Osteocyte (in vitro differentiated cells): ENCODE measurements at regions not wholly inside any gene's neighbourhood (a gene's known extent, or its start where the extent isn't known, plus 50 kb on each side); places are given as distances from the start of the nearest gene placed in this dataset.

Source experiments
- DNase-seq: peaks from one replicate; pipeline ENCODE4 v3.0.0; 2021; ENCODE audit warnings: mixed read lengths; ENCODE audit not compliant: unreplicated experiment; ENCODE audit errors: extremely low spot score
- H3K27ac Mint-ChIP-seq: one replicate; pipeline ENCODE4 v1.8.0; 2021; ENCODE audit warnings: mild to moderate bottlenecking, mixed read lengths; ENCODE audit not compliant: unreplicated experiment
- H3K27me3 Mint-ChIP-seq: one replicate; pipeline ENCODE4 v1.8.0; 2021; ENCODE audit warnings: mixed read lengths; ENCODE audit not compliant: unreplicated experiment
- H3K36me3 Mint-ChIP-seq: one replicate; pipeline ENCODE4 v1.8.0; 2021; ENCODE audit warnings: mixed read lengths; ENCODE audit not compliant: unreplicated experiment
- H3K4me1 Mint-ChIP-seq: one replicate; pipeline ENCODE4 v1.8.0; 2021; ENCODE audit warnings: mixed read lengths; ENCODE audit not compliant: unreplicated experiment
- H3K4me3 Mint-ChIP-seq: one replicate; pipeline ENCODE4 v1.8.0; 2021; ENCODE audit warnings: mild to moderate bottlenecking, moderate library complexity, mixed read lengths; ENCODE audit not compliant: unreplicated experiment
- H3K9me3 Mint-ChIP-seq: one replicate; pipeline ENCODE4 v1.8.0; 2021; ENCODE audit warnings: mixed read lengths; ENCODE audit not compliant: unreplicated experiment
- TF ChIP-seq, protein P1 (sequence below): fragments of 200-600 bp; sonication (generic); IDR thresholded peaks from 2 replicates; pipeline ENCODE4 v1.5.0; 2021; ENCODE audit warnings: antibody characterized with exemption, mild to moderate bottlenecking, moderate library complexity

DNA sequence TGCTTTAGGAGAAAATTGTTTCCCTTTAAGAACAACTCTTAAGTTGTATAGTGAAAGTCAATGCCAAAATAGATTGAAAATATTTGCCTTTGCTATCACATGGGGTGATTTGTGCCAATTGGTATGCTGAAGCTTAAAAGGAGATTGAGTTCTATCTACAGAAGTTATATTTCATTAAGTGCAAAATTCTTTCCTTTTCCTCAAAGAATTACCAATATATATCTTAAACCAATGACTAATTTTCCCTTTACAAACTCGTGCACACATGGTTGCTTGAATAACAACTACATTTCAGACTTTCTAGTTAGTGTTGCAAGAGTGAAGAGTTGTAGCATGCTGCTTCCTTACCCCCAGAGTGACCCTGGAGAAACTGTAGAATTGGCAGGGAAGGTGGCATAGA is 990.0 kb upstream of the PABPC4L start:
- H3K36me3 Mint-ChIP-seq = peaks cover 4% of the 10 kb centered on the region
- peaks cover 32% of the 10 kb centered on the region for H3K4me1 Mint-ChIP-seq
- H3K27ac Mint-ChIP-seq = no peak overlapping the region
- DNase-seq = no peak
- H3K9me3 Mint-ChIP-seq = peaks cover 5% of the 10 kb centered on the region
- H3K27me3 Mint-ChIP-seq = no peaks in the 10 kb centered on the region
- TF ChIP-seq, protein P1, sequence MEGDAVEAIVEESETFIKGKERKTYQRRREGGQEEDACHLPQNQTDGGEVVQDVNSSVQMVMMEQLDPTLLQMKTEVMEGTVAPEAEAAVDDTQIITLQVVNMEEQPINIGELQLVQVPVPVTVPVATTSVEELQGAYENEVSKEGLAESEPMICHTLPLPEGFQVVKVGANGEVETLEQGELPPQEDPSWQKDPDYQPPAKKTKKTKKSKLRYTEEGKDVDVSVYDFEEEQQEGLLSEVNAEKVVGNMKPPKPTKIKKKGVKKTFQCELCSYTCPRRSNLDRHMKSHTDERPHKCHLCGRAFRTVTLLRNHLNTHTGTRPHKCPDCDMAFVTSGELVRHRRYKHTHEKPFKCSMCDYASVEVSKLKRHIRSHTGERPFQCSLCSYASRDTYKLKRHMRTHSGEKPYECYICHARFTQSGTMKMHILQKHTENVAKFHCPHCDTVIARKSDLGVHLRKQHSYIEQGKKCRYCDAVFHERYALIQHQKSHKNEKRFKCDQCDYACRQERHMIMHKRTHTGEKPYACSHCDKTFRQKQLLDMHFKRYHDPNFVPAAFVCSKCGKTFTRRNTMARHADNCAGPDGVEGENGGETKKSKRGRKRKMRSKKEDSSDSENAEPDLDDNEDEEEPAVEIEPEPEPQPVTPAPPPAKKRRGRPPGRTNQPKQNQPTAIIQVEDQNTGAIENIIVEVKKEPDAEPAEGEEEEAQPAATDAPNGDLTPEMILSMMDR = no peak
- H3K4me3 Mint-ChIP-seq = no peak overlapping the region

DNA sequence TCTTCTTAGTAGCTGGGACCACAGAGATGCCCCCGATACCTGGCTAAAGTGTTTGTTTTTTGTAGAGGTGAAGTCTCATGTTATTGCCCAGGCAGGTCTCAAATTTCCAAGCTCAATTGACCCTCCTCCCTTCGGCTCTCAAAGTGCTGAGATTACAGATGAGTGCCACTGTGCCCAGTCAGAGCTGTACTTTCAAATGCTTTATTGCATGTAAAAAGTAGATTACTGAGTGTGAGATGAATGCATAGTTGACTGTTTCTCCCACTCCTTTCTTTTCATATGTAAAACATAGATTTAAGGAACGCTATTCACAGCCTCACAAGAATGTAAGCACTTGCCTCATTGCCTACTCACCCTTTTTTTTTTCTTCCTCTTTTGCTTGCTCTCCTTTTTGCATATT is 984.4 kb upstream of the PABPC4L start:
- Mint-ChIP-seq H3K36me3 (peaks cover 4% of the 10 kb centered on the region), H3K27me3 (no peaks in the 10 kb centered on the region), H3K9me3 (peaks cover 6% of the 10 kb centered on the region), H3K4me3 (no peak overlapping the region), H3K27ac (no peak overlapping the region), H3K4me1 (no peaks in the 10 kb centered on the region)
- DNase-seq = no peak
- TF ChIP-seq, protein P1 = no peak

DNA sequence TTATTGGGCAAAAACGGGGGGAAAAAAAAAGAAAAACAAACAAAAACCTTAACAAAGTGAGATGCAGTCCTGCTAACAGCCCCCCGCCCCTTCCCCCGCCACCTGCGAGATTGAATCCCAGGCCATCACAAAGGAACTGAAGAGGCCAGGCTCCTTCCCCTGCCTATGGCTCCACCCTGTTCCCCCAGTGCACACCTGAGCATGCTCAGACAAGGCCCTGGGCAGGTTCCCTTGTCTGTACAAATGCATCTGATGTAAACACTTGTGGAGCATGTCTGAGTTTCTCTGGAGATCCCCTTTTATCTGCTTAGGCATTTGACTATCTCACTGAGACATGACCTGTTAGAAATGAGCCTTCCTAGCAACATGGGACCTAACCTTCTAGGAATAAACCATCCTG is 983.7 kb upstream of the PABPC4L start:
- no peaks in the 10 kb centered on the region for H3K4me1 Mint-ChIP-seq
- H3K9me3 Mint-ChIP-seq = peaks cover 13% of the 10 kb centered on the region
- TF ChIP-seq, protein P1 = no peak
- DNase-seq = no peak
- no peak overlapping the region for H3K27ac Mint-ChIP-seq
- H3K4me3 Mint-ChIP-seq = no peak overlapping the region
- H3K36me3 Mint-ChIP-seq = peaks cover 4% of the 10 kb centered on the region
- no peaks in the 10 kb centered on the region for H3K27me3 Mint-ChIP-seq

DNA sequence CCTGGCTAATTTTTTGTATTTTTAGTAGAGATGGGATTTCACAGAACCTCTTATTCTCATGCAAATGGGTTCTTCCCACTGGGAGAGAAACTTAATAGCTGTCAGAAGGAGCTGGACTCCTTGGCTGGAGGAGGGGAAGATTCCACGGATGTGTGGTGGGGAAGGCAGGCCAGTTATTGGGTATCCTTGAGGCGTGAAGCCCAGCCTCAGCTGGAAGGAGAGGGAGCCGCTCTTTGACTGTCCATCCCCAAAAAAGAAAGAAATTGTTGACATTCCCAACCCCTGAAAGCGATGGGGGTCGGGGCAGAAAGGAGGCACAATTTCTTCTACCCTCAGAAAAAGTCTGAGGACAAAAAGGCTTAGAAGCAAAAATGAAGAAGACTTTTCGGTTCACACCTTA is 983.1 kb upstream of the PABPC4L start:
- no peak for DNase-seq
- H3K36me3 Mint-ChIP-seq = peaks cover 4% of the 10 kb centered on the region
- H3K27ac Mint-ChIP-seq = no peak overlapping the region
- no peak overlapping the region for H3K4me3 Mint-ChIP-seq
- TF ChIP-seq, protein P1 = no peak
- H3K27me3 Mint-ChIP-seq = no peaks in the 10 kb centered on the region
- H3K4me1 Mint-ChIP-seq = no peaks in the 10 kb centered on the region
- peaks cover 15% of the 10 kb centered on the region for H3K9me3 Mint-ChIP-seq

DNA sequence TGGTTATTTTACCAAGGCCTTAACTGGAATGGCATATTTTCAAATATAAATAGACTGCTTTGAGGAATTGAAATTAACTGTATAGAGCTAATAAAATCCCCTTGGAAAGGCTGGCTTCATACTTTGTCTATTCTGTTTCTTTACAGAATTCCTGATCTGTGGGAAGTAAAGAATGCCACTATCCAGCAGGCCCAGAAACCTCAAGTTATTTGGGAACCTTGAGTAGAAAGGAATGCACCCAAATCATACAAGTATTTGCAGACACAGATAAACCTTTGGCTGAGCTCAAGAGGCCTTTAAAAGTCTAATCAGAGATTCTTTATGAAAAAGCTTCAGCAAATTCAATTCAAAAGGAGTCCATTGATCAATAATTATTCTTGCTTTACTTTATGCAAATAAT is 975.7 kb upstream of the PABPC4L start:
- Mint-ChIP-seq H3K9me3 (peaks cover 13% of the 10 kb centered on the region), H3K4me3 (no peak overlapping the region), H3K27ac (no peak overlapping the region), H3K27me3 (no peaks in the 10 kb centered on the region), H3K4me1 (peaks cover 8% of the 10 kb centered on the region), H3K36me3 (peaks cover under 1% of the 10 kb centered on the region)
- DNase-seq = no peak
- TF ChIP-seq, protein P1 = no peak
